ENCODE measurements at regions not wholly inside any gene's neighbourhood (a gene's known extent, or its start where the extent isn't known, plus 50 kb on each side); places are given as distances from the start of the nearest gene placed in this dataset.

GRCh38 chr6:4564801-4565271 lies 211.4 kb upstream of the CDYL start:
- Mint-ChIP-seq H3K9me3 (no peaks in the 10 kb centered on the region; the same call in 2 of the 3 replicates), H3K27me3 (ENCODE audit: insufficient read depth, low read depth, poor library complexity) (peaks cover 2% of the 10 kb centered on the region), H3K27ac (no peak overlapping the region), H3K36me3 (ENCODE audit: low read depth) (no peaks in the 10 kb centered on the region), H3K4me1 (peaks cover 3% of the 10 kb centered on the region; the same call in 2 of the 3 replicates), H3K4me3 (no peak overlapping the region)
- TF ChIP-seq NANOG (IDR thresholded peaks at IDR 0.05; ENCODE audit: borderline replicate concordance) (no peak), ZNF331 (CRISPR knock-in tag; IDR thresholded peaks at IDR 0.05; ENCODE audit: low read depth) (no peak), EZH2phosphoT487 (IDR thresholded peaks at IDR 0.05; ENCODE audit: unreplicated experiment) (no peak), CREB1 (CRISPR knock-in tag; IDR thresholded peaks at IDR 0.05; ENCODE audit: low read depth) (no peak), JUNB (IDR thresholded peaks at IDR 0.05; ENCODE audit: unreplicated experiment) (no peak), ZNF114 (CRISPR knock-in tag; IDR thresholded peaks at IDR 0.05) (no peak), REST (IDR thresholded peaks at IDR 0.05; ENCODE audit: unreplicated experiment) (no peak), EZH2 (IDR thresholded peaks at IDR 0.05; ENCODE audit: low read depth, unreplicated experiment) (no peak), ZNF462 (CRISPR knock-in tag; IDR thresholded peaks at IDR 0.05) (no peak), CTCF (conservative IDR thresholded peaks at IDR 0.05; ENCODE audit: low read depth in 2 of 2) (no peak), STAT1 (IDR thresholded peaks at IDR 0.05; ENCODE audit: unreplicated experiment) (no peak), POLR2AphosphoS5 (IDR thresholded peaks at IDR 0.05; ENCODE audit: low read depth) (no peak), ETS1 (IDR thresholded peaks at IDR 0.05) (no peak)
- no peak for ATAC-seq
- peak overlapping the region; percentile 28; the same call in 1 of the 2 replicates for H2AFZ ChIP-seq
- H4K20me1 ChIP-seq (replicated peaks; ENCODE audit: insufficient read depth) = no peaks in the 10 kb centered on the region
- no peak overlapping the region for H3K4me3 ChIP-seq
- no peaks in the 10 kb centered on the region for H3K36me3 ChIP-seq (ENCODE audit: insufficient read depth)
- no peaks in the 10 kb centered on the region for H3K27me3 ChIP-seq (ENCODE audit: insufficient read depth)
- H3K4me2 ChIP-seq = no peak overlapping the region
- no peaks in the 10 kb centered on the region for H3F3A ChIP-seq (replicated peaks; ENCODE audit: low read depth)
- H3K9me2 ChIP-seq (ENCODE audit: insufficient read depth) = peaks cover 3% of the 10 kb centered on the region; the same call in 1 of the 2 replicates
- no peaks in the 10 kb centered on the region for H3K79me2 ChIP-seq (replicated peaks; ENCODE audit: insufficient read depth)
- no peak overlapping the region for H3K27ac ChIP-seq (ENCODE audit: low read depth)
- no peak for DNase-seq (ENCODE audit: low spot score)
- H3K4me1 ChIP-seq (ENCODE audit: insufficient read depth) = no peaks in the 10 kb centered on the region

All from GM23338 (cell line).